Stimulated activated CD4-positive, alpha-beta T cell treated with anti-CD3 and anti-CD28 coated beads, Interleukin-12 subunit alpha, Interleukin-12 subunit beta, amount 100 ng/mL, for 48 hours (primary cell): ENCODE measurements at regions not wholly inside any gene's neighbourhood (a gene's known extent, or its start where the extent isn't known, plus 50 kb on each side); places are given as distances from the start of the nearest gene placed in this dataset.
"Not testable (repeated sequence)": the region's sequence is repeated elsewhere in the genome, so short reads cannot be mapped to it uniquely, and the experiment has no call there.

ENCODE experiments used
- DNase-seq, 3 donors: peaks; one replicate each; pipeline ENCODE4 v3.0.0-alpha.2; 2020; ENCODE audit warnings: low read depth in 2 of 3, low spot score in 1 of 3

DNA sequence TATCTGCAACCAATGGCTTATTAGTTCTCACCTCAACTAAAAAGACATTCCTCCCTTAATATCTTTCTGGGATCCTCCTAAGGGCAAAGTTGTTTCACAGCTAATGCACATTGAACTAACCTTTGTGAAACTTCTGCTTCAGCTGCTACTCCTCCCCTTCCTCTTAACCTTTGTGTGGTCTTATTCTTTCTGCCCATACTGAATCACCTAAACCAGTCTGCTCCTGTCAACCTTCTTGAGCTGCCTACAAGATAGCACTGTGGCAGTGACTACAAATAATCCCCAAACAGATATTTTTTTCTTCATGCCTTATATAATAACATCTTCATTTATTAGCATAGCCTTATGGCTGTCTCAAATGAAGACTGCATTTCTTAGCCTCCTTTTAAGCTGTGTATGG, 1077.4 kb upstream of the ATXN7L3B start:
- DNase-seq: no peak

DNA sequence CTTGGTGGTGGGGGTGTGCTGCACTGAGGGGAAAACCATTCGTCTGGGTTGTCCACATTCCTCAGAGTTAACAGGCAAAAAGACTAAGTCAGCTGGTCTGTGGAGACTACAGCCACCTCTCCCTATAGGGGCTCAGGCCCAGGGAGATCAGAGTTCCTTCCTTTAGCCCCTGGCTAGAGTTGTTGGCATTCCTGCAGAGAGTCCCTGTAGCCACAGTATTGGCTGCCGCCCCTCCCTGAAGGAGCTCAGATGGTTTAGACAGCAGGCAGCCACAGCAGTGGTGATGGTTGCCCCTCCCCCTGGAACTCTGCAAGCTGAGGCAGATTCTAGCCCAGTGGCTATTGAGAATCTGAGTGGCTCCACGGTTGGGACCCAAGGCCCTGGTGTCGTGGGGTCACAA, 1072.5 kb upstream of the ATXN7L3B start:
- DNase-seq: no peak

DNA sequence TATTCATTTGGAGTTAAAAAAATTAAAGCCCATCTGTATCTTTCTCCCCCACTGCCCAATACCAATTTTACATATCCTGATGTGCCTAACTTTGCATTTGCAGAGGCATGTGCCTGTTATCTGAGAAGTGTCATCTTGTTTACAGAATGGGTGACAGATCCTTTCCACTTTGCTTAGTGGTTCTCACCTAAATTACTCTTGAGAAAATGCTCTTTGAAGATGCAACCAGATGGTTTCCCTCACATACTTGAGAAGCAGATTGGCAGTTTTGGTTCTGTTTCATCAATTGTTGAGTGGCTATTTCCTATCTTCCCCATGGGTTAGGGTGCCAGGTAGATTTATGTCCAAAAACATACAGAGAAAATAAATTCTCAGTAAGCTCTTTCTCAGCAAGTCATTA, 1051.4 kb upstream of the ATXN7L3B start:
- no peak for DNase-seq

DNA sequence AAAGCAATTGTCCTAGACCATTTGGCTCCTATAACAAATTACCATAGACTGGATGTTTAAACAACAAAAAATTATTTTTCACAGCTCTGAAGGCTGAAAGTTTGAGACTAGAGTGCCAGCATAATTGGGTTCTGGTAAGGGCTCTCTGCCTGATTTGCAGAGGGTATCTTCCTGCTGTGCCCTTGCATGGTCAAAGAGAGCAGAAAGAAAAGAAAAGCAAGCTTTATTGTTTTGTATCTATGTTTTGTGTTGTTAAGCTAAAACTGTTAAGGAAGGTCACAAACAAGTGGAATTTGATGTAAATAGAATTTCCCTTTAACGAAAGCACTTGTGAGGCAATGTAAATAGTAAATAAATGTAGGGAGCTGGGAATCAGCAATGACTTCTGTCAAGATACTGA, 1031.0 kb upstream of the ATXN7L3B start:
- DNase-seq: no peak

DNA sequence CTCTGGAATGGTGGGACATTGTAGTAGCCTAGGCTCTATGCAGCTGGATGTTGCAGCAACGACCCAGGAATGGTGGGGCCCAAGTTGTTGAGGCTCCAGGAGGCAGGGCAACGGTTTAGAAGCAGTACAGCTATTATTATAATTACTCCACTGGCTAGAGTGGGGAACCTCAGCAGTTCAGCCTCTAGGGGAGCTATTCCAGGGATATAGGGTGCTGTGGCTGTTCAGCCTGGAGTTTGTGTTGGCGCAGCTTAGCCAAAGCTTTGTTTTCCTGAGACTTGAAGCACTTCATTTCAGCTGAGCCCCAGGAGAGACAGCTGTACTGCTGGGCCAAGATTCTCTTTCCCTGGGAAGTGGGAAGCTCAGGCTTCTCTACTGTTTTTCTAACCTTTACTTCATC, 1023.0 kb upstream of the ATXN7L3B start:
- DNase-seq: no peak

DNA sequence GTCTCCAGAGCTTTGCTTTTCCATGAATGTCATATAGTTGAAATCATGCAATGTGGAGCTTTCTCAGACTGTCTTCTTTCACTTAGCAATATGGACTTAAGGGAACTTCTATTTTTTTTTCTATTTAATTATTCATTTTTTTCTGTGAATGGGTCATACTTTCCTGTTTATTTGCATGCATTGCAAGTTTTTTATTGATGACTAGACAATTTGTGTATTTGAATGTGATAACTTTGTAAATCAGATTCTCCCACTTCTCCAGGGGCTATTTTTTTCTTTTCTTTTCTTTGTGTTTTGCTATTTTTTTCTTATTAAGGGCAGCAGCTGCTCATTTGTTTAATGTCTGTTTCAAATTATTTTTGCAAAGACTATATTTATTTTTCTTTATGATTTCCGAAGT, 1019.8 kb upstream of the ATXN7L3B start:
- DNase-seq: no peak

DNA sequence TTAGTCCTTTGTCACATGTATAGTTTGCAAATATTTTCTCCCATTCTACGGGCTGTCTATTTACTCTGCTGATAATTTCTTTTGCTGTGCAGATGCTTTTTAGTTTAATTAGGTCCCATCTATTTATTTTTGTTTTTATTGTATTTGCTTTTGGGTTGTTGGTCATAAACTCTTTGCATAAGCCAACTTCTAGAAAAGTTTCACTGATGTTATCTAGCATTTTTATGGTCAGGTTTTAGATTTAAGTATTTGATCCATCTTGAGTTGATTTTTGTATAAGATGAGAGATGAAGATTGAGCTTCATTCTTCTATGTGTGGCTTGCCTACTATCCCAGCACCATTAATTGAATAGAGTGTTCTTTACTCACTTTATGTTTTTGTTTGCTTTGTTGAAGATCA, 1008.4 kb upstream of the ATXN7L3B start:
- DNase-seq: no peak

DNA sequence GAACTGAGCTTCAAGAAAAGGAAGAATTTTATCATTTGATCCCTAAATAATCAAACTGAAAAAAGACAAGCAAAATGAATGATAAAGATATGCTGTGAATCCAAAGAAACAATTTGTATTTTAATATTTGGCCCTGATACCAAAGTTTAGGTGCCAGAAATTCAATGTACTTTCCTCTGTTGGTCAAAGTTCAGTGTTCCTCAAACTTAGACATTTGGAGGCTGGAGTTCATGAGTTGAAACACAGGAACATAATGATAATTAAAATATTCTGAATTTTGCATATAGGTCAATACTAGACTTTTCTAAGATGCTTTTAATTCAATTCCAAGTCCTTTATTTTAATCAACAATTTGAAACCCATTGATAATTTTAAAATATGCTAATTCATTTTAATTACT, 1007.7 kb upstream of the ATXN7L3B start:
- no peak for DNase-seq

DNA sequence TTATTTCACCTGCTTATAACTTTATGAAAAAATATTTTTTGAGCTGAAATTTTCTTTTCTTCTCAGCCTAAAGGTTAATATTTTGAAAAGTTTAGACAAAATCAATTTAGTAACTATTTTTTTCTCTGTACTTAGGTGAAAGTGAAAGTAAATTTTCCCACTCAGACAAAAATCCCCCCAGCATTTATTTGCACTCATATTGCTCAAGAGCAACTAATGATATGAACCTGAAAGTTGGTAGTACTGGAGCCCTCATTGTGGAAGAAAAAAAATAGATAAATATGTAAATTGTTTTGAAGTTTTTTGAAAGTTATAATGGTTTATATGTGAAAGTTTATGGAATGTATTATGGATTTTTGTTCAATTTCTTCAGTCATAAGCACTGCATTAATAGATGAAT, 1005.9 kb upstream of the ATXN7L3B start:
- DNase-seq: no peak

DNA sequence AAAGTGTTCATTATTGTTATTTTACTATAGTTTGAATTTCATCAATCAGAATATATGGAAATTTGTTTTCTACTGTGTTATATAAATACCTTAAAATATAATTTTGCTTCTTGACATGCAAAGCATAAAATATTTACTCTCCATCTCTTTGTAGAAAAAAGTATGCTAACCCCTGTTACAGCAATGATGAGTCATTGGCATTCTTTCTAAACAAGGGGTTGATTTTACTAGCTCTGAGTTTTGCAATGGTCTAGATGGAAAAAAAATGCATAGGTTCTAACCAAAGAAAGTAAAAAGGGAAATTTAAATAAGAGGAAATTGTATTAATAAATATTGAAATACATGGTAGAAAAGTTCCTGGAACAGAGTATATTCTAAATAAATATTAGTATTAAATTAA, 990.2 kb upstream of the ATXN7L3B start:
- no peak for DNase-seq

DNA sequence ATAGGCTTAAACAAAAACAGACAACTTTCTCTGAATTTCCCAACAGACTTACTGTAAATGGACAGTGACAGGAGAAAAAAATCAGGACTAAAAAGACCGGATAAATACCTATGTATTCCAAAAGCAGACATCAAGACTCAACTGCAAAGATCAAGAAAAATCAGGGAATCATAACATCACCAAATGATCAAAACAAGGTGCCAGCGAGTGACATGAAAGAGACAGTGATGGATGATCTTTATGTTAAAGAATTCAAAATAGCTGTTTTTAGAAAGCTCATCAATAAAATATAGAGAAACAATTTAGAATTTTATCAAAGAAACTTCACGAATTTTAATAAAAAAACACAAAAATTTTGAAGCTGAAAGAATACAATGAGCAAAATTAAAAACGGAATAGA, 952.5 kb upstream of the ATXN7L3B start:
- DNase-seq: no peak

DNA sequence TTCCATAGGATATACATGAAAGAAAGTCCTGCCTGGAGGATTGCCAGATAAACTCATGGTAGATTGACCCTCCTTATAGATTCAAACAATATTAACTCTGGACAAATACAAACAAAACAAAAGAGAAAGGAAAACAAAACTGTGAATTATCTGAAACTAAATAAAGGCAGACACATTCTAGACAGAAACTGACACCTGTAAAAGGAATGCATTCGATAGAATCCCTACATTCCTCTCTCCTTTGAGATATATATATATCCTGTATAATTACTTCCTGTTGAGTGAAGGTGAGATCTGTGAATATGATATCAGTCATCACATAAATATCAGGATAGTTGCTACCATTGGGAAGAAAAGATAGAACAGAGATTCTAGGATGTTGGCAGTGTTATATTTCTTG, 948.4 kb upstream of the ATXN7L3B start:
- no peak for DNase-seq

DNA sequence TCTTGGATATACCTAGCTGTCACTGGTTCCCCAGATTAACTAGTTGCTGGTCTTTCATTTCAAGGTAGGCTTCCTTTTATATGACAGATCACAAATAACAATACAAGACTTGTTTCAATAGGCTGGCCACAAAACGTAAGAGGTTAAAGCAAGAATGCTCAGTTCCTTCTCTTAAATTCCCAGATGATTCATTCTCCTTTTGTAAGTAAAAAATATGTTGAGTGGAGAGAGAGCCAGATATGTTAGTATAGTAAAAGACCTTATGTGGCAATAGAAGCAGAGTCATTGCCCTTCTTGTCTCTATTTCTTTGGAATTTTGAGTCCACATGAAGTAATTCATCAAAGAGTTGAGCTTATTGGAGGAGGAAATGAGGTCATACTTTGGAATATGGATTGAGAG, 939.0 kb upstream of the ATXN7L3B start:
- no peak for DNase-seq

DNA sequence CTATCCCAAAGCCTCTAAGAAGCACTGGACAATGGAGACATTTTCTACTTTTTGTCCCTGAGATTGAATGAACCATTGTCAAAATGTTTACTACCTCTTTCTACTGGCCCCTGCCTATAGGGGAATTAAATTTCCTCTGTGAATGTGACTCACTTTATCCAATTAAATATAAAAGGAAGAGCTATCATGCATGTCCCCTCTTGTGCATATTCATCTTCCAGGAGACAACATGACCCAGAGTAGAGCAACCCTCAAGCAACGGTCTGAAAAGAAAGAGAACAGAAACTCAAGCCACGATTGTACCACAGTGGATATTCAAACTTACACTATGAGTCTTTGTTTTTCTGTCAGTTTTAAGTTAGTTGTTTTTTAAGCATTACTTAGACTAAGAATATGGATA, 938.4 kb upstream of the ATXN7L3B start:
- DNase-seq: no peak

DNA sequence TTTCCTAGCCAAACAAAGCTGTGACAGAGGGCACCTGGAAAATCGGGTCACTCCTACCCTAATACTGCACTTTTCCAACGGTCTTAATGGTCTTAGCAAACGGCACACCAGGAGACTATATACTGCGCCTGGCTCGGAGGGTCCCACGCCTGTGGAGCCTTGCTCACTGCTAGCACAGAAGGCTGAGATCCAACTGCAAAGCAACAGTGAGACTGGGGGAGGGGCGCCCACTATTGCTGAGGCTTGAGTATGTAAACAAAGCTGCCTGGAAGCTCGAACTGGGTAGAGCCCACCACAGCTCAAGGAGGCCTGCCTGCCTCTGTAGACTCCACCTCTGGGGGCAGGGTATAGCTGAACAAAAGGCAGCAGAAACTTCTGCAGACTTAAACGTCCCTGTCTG, 931.7 kb upstream of the ATXN7L3B start:
- DNase-seq: not testable (repeated sequence)

DNA sequence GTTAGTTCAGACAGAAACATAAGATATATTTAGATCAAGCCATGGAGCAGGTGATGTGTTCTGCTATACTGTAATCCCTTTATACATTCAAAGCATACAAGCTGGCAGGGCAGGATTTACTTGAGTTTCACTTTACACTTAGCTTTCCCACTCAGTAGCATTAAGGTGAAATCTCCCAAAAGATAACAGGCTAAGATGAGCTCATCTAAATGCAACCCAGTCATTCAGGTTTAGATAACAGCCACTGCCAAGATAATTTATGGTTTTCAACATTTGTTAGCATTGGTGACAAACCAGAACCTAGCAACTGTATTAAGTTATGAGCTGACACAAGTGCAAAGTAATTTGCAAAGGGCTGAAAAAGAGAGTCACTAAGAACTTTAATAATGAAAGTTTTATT, 925.1 kb upstream of the ATXN7L3B start:
- DNase-seq: no peak

DNA sequence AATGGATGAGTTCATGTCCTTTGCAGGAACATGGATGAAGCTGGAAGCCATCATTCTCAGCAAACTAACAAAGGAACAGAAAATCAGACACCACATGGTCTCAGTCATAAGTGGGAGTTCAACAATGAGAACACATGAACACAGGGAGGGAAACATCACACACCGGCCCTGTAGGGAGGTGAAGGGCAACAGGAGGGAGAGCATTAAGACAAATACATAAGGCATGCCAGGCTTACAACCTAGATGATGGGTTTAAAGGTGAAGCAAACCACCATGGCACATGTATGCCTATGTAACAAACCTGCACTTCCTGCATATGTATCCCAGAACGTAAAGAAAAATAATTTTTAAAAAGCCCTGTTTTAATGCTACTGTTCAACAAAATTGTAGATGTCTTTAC, 914.2 kb upstream of the ATXN7L3B start:
- DNase-seq: no peak

DNA sequence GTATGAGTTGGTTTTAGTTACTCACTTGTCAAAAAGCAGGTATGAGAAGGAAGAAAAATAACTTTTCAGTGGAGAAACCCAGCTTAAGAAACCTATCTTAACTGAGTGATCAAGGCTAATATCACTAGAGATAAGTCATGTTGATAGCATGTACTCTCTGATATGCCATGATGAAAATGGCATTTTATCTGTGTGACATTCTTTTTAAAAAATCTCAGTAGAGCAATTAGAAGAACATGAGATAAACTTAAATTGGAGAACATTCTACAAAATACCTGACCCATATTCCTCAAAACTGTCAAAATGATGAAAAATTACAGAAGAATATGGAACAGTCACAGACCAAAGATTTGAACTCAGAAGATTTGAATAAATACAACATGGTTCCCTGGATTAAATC, 912.4 kb upstream of the ATXN7L3B start:
- DNase-seq: no peak

DNA sequence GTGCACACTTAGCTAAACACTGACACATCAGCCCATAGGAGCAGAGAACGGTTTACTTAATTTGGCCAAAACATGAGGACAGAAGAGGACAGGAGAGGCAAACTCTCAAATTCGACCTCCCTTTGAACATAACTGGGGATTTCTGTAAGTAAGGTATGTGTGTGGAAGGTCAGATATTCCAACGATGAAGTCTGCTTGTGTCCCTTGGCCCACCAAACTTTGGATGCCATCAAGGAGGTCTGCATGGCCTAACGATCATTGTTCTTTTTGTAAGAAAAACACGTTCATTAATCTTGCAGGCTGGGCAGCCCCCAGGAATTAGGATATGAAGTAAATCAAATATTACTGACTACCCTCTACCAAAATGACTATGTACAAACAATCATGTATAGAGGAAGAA, 908.5 kb upstream of the ATXN7L3B start:
- DNase-seq: no peak

DNA sequence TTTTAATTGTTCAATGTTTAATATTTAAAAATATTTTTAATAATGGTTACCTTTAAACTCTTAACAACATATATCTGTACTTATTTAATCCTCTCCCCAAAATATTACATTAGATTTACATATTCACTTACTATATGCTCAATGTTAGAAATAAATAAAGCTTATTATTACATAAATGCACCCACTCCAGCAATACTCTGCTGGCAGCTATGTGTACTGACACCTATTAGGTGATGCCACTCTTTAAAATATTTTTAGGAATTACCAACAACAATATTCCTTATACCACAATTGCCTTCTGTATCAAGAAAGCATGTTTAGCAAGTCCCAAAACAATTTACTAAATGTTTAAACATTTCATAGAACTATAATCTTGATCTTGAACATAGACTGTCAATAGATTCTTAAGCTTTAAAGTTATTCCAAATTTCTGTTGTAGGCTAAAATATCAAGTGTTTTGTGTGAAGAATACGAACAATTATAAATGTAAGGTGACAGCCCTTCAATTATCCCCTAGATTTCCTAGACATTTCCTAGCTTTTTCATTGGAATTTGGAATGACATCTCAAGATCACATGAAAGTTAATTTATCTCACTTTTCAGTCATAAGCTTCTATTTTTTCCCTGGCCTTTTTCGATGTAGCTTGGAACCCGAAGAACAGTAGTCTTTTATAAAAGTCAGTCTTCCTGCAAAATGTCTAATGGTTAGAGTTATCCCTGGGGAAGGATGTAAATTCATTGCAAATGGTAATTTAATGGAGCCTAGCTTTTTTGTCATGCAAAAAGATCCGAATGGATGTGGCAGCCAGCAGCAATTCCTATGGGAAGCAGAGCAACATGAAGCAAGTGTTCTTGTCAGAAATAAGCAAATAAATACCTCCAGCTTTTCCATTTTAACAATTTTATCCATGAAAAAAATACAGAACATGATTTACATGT, 907.5 kb upstream of the ATXN7L3B start:
- no peak for DNase-seq

DNA sequence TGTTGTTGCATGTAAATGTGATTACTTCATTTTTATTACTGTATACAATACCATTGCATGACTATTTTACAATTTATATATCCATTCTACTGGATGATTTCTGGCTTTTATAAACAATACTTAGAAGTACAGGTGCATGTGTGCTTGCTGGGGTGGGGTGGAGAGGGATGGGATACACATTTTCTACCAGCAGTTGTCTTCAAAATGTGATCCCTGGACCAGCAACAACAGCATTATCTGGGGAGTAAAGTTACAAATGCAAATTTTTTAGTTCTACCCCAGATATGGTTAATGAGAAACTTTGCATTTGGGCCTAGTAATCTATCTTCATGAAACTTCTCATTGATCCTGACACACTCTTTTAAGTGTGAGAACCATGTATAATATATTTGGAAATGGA, 905.4 kb upstream of the ATXN7L3B start:
- DNase-seq: no peak

DNA sequence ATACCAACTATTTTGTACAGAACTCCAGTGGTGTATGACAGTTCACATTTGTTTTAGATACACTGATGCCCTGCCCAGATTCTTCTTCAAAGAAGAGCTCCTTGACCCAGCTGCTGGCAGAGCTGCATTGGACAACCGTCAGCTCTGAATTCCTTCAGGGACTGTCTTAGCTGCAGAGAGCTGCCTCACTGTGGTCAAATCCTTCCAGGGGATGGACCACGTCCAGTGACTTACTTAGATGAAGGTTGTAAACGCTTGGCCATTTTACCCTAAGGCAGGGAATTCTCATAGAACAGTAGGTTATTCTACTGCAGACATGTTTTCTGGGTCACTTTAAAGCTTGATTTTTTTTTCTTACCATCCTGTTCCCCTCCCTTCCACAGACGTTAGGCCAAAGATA, 905.0 kb upstream of the ATXN7L3B start:
- no peak for DNase-seq

DNA sequence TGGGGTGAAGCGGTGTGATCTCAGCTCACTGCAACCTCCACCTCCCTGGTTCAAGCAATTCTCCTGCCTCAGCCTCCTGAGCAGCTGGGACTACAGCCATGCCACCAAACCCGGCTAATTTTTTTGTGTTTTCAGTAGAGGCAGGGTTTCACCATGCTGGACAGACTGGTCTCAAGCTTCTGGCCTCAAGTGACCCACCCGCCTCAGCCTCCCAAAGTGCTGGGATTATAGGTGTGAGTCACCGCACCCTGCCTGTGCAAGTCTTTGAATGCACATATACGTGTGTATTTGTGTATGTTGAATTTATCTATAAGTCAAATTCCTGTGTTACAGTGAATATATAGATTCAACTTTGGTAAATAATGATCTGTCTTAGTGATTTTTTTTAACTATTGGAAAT, 898.2 kb upstream of the ATXN7L3B start:
- not testable (repeated sequence) for DNase-seq
